ENCODE measurements at regions not wholly inside any gene's neighbourhood (a gene's known extent, or its start where the extent isn't known, plus 50 kb on each side); places are given as distances from the start of the nearest gene placed in this dataset.

DNA sequence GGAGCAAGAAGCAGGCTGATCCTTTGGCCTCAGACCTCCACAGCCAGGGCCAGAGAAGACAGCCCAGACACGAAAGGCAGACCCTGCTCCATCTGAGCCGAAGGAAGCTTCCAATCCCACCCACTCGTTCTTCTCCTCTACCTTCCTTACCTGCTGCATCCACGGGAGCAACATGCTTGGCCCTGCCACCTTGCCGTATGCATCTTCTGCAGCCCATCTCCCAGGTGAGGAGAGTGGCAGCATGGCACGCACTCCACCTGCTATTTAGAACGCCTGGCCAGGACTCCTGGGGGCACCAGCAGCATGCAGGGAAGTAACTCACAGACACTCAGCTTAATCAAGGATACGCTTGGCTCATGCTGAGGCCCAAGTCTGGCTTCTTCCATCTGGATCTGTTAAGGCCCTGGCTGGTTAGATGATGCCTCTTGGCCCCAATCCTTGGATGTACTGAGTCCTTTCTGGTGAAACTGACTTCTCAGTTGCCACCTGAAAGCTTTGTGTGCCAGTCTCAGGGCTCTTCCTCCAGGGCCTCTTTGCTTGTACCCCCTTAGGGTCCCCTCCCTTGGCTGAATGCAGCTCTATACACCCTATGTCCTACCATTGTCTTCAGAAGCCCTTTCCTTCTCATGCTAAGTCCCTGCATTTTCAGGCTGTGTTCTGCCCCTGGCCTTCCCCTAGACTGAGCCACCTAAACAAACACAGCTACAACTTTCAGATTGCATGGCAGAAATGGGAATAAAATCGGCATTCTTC lies 604.9 kb downstream of the BUD13 start:
- ATAC-seq (no peak), DNase-seq (no peak)
- Histone ChIP-seq H3K36me3 (replicated peaks in 1 of 2; ENCODE audit: insufficient read depth in 1 of 2, low read depth in 2 of 2) (no peaks in the 10 kb centered on the region), H3K9me3 (no peaks in the 10 kb centered on the region), H3K4me1 (no peaks in the 10 kb centered on the region), H3K27me3 (no peaks in the 10 kb centered on the region), H3K27ac (no peak overlapping the region), H3K4me3 (no peak overlapping the region)
- intact Hi-C loops (cut with DNase I): no loop called here
- WGBS, 2 donors: 78 to 79% methylated on average over 9 of the region's 9 CpGs
- TF ChIP-seq, protein P1, sequence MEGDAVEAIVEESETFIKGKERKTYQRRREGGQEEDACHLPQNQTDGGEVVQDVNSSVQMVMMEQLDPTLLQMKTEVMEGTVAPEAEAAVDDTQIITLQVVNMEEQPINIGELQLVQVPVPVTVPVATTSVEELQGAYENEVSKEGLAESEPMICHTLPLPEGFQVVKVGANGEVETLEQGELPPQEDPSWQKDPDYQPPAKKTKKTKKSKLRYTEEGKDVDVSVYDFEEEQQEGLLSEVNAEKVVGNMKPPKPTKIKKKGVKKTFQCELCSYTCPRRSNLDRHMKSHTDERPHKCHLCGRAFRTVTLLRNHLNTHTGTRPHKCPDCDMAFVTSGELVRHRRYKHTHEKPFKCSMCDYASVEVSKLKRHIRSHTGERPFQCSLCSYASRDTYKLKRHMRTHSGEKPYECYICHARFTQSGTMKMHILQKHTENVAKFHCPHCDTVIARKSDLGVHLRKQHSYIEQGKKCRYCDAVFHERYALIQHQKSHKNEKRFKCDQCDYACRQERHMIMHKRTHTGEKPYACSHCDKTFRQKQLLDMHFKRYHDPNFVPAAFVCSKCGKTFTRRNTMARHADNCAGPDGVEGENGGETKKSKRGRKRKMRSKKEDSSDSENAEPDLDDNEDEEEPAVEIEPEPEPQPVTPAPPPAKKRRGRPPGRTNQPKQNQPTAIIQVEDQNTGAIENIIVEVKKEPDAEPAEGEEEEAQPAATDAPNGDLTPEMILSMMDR (IDR thresholded peaks at IDR 0.05): no peak
- no peak for TF ChIP-seq POLR2A (IDR thresholded peaks at IDR 0.05)

DNA sequence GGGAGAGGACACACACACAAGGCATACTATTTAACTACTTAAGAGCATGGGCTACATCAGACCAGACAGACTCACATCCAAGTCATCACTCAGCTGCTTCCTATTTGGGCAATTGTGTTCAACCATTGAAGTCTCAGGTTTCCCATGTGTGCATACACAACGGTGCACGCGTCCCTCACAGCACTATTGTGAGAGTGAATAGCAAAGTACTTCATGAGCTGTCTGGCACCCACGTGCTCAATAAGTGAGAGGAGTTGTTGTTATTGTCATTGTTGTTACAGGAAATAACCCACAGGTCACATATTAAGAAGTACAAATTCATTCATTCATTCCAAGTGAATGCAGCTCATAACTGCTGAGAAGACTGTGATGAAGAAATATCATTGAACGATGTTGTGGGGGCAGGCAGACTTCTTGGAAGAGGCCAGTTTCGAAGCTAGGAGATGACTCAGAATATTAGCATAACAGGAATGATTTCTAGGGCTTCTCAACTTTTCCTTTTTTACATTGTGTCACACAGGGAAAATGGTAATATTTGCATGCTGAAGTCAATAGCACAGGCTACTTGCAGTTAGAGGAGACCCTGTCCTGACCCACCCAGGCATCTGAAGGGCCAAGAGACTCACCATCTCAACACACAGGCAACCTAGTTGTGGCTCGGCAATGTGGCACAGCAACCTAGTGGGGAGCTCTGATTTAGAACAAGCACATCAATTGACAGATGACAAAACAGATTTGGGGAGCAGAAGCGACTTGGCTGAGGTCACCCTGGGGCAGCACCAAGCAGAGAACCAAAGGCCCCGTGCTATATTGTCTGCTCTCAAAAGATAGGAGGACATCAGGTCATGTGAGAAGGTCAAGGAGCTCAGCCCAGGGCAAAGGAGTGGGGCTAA lies 606.0 kb downstream of the BUD13 start:
- H3K9me3 ChIP-seq: no peaks in the 10 kb centered on the region
- H3K4me3 ChIP-seq: no peak overlapping the region
- intact Hi-C loops (cut with DNase I): no loop called here
- no peaks in the 10 kb centered on the region for H3K27me3 ChIP-seq
- DNase-seq (no peak), ATAC-seq (no peak)
- H3K36me3 ChIP-seq (replicated peaks in 1 of 2; ENCODE audit: insufficient read depth in 1 of 2, low read depth in 2 of 2): no peaks in the 10 kb centered on the region
- WGBS, 2 donors: 51 to 59% methylated on average over 9 of the region's 9 CpGs
- H3K4me1 ChIP-seq: no peaks in the 10 kb centered on the region
- H3K27ac ChIP-seq: no peak overlapping the region
- TF ChIP-seq POLR2A (IDR thresholded peaks at IDR 0.05): no peak
- TF ChIP-seq, protein P1 (IDR thresholded peaks at IDR 0.05): no peak

- no peak for ATAC-seq
- no peak for DNase-seq
- no peaks in the 10 kb centered on the region for H3K27me3 ChIP-seq
- H3K27ac ChIP-seq: no peak overlapping the region
- no peaks in the 10 kb centered on the region for H3K9me3 ChIP-seq
- WGBS, 2 donors: 61 to 65% methylated on average over 5 of the region's 5 CpGs
- TF ChIP-seq POLR2A (IDR thresholded peaks at IDR 0.05): no peak
- TF ChIP-seq, protein P1 (IDR thresholded peaks at IDR 0.05): no peak
- intact Hi-C loops (cut with DNase I): no loop called here
- H3K36me3 ChIP-seq (replicated peaks in 1 of 2; ENCODE audit: insufficient read depth in 1 of 2, low read depth in 2 of 2): no peaks in the 10 kb centered on the region
- no peak overlapping the region for H3K4me3 ChIP-seq
- no peaks in the 10 kb centered on the region for H3K4me1 ChIP-seq
Observed at GRCh38 chr11:116164843-116165242, 607.9 kb downstream of the BUD13 start.

GRCh38 chr11:116162886-116163230 lies 609.9 kb downstream of the BUD13 start:
- Histone ChIP-seq H3K4me3 (no peak overlapping the region), H3K36me3 (replicated peaks in 1 of 2; ENCODE audit: insufficient read depth in 1 of 2, low read depth in 2 of 2) (no peaks in the 10 kb centered on the region), H3K9me3 (no peaks in the 10 kb centered on the region), H3K27ac (no peak overlapping the region), H3K27me3 (no peaks in the 10 kb centered on the region), H3K4me1 (no peaks in the 10 kb centered on the region)
- TF ChIP-seq, protein P1 (IDR thresholded peaks at IDR 0.05): no peak
- TF ChIP-seq POLR2A (IDR thresholded peaks at IDR 0.05): no peak
- peak in 1 of 4 donors; percentile 10 for DNase-seq
- 15 to 17% methylated on average over 11 of the region's 11 CpGs for WGBS, 2 donors
- intact Hi-C loops (cut with DNase I): no loop called here
- ATAC-seq: no peak
